Stimulated activated effector memory CD8-positive, alpha-beta T cell treated with anti-CD3 and anti-CD28 coated beads, Interleukin-12 subunit alpha, Interleukin-12 subunit beta, amount 100 ng/mL, for 72 hours (primary cell): ENCODE measurements at regions not wholly inside any gene's neighbourhood (a gene's known extent, or its start where the extent isn't known, plus 50 kb on each side); places are given as distances from the start of the nearest gene placed in this dataset.

ENCODE experiments used
- ATAC-seq: fragments of 150-1000 bp; cut with Tn5 transposase; 2 replicates; pipeline ENCODE4 v1.10.0; 2021
- DNase-seq, 2 donors: peaks; one replicate each; pipeline ENCODE4 v3.0.0; 2021 to 2022; ENCODE audit warnings: low spot score in 2 of 2
- H3K27ac Mint-ChIP-seq: one replicate; pipeline ENCODE4 v1.8.0; 2022; ENCODE audit warnings: mild to moderate bottlenecking, mixed read lengths
- H3K36me3 Mint-ChIP-seq: one replicate; pipeline ENCODE4 v1.8.0; 2022; ENCODE audit warnings: mild to moderate bottlenecking, mixed read lengths
- H3K4me1 Mint-ChIP-seq: one replicate; pipeline ENCODE4 v1.8.0; 2022; ENCODE audit warnings: mixed read lengths
- H3K4me3 Mint-ChIP-seq: one replicate; pipeline ENCODE4 v1.8.0; 2022; ENCODE audit warnings: mild to moderate bottlenecking, mixed read lengths
- H3K9me3 Mint-ChIP-seq: one replicate; pipeline ENCODE4 v1.8.0; 2022; ENCODE audit warnings: mixed read lengths

DNA sequence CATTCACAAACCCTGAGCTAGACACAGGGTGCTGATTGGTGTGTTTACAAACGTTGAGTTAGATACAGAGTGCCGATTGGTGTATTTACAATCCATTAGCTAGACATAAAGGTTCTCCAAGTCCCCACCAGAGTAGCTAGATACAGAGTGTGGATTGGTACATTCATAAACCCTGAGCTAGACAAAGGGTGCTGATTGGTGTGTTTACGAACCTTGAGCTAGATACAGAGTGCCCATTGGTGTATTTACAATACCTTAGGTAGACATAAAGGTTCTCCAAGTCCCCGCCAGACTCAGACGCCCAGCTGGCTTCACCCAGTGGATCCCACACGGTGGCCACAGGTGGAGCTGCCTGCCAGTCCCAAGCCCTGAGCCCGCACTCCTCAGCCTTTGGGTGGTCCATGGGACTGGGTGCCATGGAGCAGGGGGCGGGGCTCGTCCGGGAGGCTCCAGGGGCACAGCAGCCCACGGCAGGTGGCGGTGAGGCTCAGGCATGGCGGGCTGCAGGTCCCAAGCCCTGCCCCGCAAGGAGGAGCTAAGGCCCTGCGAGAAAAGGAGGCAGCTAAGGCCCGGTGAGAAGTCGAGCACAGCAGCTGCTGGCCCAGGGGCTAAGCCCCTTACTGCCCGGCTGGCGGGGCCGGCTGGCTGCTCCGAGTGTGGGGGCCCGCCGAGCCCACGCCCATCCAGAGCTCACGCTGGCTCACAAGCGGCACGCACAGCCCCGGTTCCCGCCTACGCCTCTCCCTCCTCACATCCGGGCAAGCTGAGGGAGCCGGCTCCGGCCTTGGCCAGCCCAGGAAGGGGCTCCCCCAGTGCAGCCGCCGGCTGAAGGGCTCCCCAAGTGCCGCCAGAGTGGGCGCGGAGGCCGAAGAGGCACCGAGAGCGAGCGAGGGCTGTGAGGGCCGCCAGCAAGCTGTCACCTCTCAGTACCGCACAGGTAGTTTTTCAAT is 1039.2 kb upstream of the CDH9 start:
- DNase-seq (no peak), ATAC-seq (no peak)
- Mint-ChIP-seq H3K27ac (no peak overlapping the region), H3K36me3 (no peaks in the 10 kb centered on the region), H3K9me3 (peaks cover 8% of the 10 kb centered on the region), H3K4me1 (no peaks in the 10 kb centered on the region), H3K4me3 (no peak overlapping the region)

DNA sequence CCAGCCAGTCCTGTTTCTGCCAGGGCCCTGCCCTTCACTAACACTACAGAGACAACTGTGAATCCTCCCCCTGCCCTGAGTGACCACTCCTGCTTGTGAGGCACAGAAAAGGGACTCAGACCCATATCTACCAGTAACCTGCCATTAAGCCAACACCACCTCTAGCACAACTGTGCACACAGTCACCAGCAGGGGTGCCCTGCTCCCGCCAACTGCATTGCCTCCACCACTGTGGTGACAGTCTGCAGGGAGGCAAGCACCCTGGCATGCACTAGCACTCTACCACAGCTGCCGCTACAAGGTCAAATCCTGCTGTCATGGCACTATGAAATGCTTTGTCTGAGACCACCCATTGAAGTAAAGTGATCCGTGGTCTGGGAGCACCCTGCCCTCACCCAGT is 1028.5 kb upstream of the CDH9 start:
- no peaks in the 10 kb centered on the region for H3K36me3 Mint-ChIP-seq
- H3K4me1 Mint-ChIP-seq, result no peaks in the 10 kb centered on the region
- H3K9me3 Mint-ChIP-seq, result peaks cover 4% of the 10 kb centered on the region
- no peak for DNase-seq
- H3K27ac Mint-ChIP-seq, result no peak overlapping the region
- ATAC-seq, result no peak
- H3K4me3 Mint-ChIP-seq, result no peak overlapping the region

DNA sequence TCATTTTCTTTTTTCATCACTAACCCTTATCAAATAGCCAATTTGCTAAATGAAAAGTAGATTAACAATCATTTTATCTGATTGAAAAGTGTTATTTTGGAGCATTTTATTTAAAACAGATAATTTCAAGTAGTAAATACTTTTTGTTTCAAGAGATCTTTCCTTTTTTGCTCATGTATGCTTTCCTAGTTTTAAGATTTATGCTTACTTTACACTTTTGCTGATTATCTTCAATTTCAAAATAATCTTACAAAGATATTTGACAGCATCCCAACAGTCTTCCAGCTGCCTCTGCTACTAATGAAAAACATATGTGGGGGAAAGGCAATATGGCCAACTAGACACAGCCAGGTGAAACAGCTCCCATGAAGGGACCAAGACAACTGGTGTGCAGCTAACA is 1027.3 kb upstream of the CDH9 start:
- H3K9me3 Mint-ChIP-seq, result peaks cover 4% of the 10 kb centered on the region
- H3K4me1 Mint-ChIP-seq, result no peaks in the 10 kb centered on the region
- ATAC-seq (no peak), DNase-seq (no peak)
- H3K4me3 Mint-ChIP-seq, result no peak overlapping the region
- no peak overlapping the region for H3K27ac Mint-ChIP-seq
- H3K36me3 Mint-ChIP-seq, result no peaks in the 10 kb centered on the region

DNA sequence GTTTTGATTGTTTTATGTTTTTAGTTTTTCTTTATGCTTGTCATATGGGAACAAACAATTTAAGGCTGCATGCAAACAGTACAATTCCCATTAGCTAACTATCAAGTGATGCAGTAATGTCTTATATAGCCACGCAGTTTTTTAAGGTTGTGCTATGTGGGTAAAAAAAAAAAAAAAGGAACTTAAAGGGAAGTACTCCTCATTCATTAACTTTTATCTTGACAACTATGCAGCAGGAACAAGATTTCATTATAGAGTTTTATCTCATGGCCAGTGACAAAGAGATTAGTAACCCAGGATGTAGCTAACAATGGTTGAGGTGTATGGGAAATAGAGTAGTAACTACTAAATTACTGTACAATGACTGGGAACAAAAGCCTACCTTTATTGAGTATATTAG is 1008.2 kb upstream of the CDH9 start:
- Mint-ChIP-seq H3K4me1 (no peaks in the 10 kb centered on the region), H3K27ac (no peak overlapping the region), H3K36me3 (no peaks in the 10 kb centered on the region), H3K9me3 (peaks cover 11% of the 10 kb centered on the region), H3K4me3 (no peak overlapping the region)
- DNase-seq (no peak), ATAC-seq (no peak)

DNA sequence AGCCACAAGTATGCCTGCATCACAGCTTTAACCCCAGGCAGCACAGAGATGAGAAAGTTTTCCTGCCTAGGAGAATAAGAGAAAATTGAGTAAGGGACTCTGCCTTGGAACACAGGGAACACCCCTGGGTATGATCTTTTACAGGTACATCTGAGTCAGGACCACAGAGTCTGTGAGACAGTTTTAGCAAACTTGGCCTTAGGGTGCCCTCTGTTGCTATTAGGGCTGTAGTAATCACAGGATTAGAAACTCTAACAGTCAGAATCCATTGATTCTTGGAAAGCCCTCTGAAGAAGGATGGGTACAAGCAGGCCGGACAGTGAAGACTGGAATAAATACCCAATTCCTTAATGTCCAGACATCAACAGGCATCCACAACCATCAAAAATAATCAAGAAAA is 989.5 kb upstream of the CDH9 start:
- peaks cover 22% of the 10 kb centered on the region for H3K9me3 Mint-ChIP-seq
- no peaks in the 10 kb centered on the region for H3K4me1 Mint-ChIP-seq
- ATAC-seq, result no peak

DNA sequence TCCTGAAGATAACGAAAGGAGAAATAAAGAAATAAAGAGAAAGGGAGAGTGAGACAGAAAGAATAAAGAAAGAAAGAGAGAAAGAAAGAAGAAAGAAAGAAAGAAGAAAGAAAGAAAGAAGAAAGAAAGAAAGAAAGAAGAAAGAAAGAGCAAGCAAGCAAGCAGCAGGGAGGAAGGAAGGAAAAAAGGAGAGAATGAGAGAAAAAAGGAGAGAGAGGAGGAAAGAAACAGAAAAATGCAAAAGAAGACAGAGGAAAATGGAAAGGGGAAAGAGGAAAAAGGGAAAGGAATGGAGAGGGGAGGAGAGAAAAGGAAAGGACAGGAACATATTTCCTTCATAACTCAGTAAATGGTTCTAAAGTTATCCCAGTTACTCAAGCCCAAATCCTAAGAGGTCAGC is 978.8 kb upstream of the CDH9 start:
- Mint-ChIP-seq H3K4me3 (no peak overlapping the region), H3K9me3 (peaks cover 33% of the 10 kb centered on the region), H3K4me1 (no peaks in the 10 kb centered on the region), H3K27ac (no peak overlapping the region), H3K36me3 (no peaks in the 10 kb centered on the region)
- ATAC-seq, result no peak
- DNase-seq, result no peak

More for the DNA sequence above, 989.5 kb upstream of the CDH9 start:
- no peak overlapping the region for H3K4me3 Mint-ChIP-seq
- DNase-seq, result no peak
- H3K27ac Mint-ChIP-seq, result no peak overlapping the region
- H3K36me3 Mint-ChIP-seq, result no peaks in the 10 kb centered on the region

DNA sequence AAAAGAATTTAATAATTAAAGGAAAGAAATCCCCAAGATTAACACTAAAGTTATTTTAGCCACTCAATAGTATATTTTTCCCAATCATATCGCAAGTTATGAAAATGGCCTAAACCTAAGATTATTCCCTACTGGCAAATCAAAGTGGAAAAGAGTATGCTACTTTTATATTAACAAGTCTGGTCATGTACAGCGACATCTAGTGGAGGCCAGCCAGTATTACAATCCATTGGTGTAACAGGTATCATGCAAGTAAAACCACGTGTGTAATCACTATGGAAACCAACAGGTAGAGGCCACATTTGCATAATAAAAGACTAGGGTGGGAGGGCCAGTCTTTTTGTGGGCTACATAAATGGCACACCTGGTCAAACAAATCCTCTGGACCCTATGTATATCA is 976.4 kb upstream of the CDH9 start:
- H3K27ac Mint-ChIP-seq, result no peak overlapping the region
- no peak overlapping the region for H3K4me3 Mint-ChIP-seq
- peaks cover 29% of the 10 kb centered on the region for H3K9me3 Mint-ChIP-seq
- no peak for DNase-seq
- no peaks in the 10 kb centered on the region for H3K36me3 Mint-ChIP-seq
- no peaks in the 10 kb centered on the region for H3K4me1 Mint-ChIP-seq
- no peak for ATAC-seq

DNA sequence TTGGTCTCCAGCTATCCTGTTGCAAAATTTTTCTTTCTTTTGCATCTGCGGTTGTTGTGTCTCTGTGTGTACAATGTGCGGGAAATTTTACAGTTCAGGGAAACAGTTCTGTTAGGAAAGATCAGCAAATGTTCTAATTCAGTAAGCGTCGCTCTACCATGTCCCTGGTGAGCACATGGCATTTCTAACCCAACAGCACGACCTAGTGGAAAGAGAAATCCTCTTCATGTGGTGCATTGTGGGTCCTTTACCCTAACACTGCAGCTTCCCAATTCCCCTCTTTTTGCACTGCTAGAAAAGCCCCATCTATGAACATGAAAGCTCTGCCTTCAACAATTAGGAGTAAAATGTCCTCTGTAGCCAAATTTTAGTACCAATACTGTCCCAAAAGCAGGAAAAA is 974.2 kb upstream of the CDH9 start:
- no peak overlapping the region for H3K27ac Mint-ChIP-seq
- no peaks in the 10 kb centered on the region for H3K36me3 Mint-ChIP-seq
- H3K4me3 Mint-ChIP-seq, result no peak overlapping the region
- peaks cover 29% of the 10 kb centered on the region for H3K9me3 Mint-ChIP-seq
- ATAC-seq, result no peak
- DNase-seq, result no peak
- H3K4me1 Mint-ChIP-seq, result no peaks in the 10 kb centered on the region

DNA sequence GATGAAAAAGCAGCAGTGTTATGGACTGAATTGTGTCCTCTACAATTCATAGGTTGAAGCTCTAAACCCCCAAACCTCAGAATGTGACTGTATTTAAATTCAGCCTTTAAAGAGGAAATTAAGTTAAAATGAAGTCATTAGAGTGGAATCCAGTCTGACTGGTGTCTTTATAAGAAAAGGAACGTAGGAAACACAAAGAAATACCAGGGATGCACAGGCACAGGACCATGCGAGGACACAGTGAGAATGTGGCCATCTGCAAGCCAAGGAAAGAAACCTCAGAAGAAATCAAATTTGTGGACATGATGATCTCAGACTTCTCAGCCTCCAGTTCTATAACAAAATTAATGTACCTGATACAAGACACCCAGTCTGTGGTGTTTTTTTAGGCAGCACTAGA is 971.2 kb upstream of the CDH9 start:
- Mint-ChIP-seq H3K4me1 (no peaks in the 10 kb centered on the region), H3K27ac (no peak overlapping the region)
- no peak for DNase-seq

DNA sequence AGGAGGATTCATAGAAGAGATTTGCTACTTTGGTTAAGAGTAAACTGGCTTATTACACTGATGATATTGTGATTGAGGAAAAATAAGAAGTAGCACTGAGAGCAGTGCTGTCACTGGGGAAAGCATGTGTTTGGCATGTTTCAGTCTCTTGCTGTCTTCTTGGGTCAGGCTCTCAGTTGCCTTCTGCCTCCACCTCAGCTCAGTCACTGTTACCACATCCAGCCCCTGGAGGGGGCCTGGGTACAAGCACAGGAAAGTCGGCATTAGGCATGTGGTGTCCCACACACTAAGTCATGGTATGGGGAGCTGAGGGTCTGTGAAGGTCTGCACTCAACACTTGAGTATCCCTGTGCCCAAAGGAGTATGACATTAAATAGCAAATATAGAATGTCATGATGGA is 958.3 kb upstream of the CDH9 start:
- Mint-ChIP-seq H3K9me3 (peaks cover 15% of the 10 kb centered on the region), H3K27ac (no peak overlapping the region), H3K4me3 (no peak overlapping the region), H3K36me3 (no peaks in the 10 kb centered on the region), H3K4me1 (no peaks in the 10 kb centered on the region)
- DNase-seq (no peak), ATAC-seq (no peak)

More for the DNA sequence above, 971.2 kb upstream of the CDH9 start:
- no peak for ATAC-seq
- peaks cover 28% of the 10 kb centered on the region for H3K9me3 Mint-ChIP-seq
- H3K36me3 Mint-ChIP-seq, result no peaks in the 10 kb centered on the region
- no peak overlapping the region for H3K4me3 Mint-ChIP-seq

DNA sequence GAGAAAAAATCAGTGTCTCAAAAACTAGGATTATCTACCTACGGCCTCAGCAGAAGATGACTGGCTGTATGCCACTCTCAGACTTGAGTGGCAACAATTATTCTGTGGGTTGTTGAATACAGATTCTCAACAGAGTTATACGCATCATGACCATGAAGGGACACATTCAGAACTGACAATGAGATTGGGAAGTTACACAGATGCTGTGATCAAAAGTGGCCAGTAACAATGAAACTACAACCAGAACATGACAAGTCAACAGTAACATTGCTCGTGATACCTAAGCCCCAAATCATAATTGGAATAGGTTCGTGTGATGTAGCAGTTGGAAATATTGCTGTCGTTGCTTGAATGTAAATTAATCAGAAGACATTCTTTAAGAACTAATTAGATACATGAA is 957.5 kb upstream of the CDH9 start:
- Mint-ChIP-seq H3K36me3 (no peaks in the 10 kb centered on the region), H3K4me1 (no peaks in the 10 kb centered on the region), H3K4me3 (no peak overlapping the region), H3K9me3 (peaks cover 15% of the 10 kb centered on the region), H3K27ac (no peak overlapping the region)
- DNase-seq, result no peak
- no peak for ATAC-seq

DNA sequence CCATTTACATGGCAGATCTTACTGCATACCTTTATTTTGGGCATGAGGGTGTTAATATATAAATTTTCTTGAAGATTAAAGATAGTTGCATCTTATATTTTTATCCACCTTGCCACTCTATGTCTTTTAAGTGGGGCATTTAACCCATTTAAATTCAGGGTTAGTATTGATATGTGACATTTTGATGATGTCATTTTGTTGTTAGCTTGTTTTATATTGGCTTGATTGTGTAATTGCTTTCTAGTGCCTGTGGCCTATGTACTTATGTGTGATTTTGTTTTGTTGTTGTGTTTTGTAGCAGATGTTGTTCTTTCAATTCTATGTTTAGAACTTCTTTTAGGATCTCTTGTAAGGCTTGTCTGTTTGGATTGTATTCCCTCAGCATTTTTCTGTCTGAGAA is 939.9 kb upstream of the CDH9 start:
- ATAC-seq, result no peak
- Mint-ChIP-seq H3K4me3 (no peak overlapping the region), H3K4me1 (no peaks in the 10 kb centered on the region), H3K27ac (no peak overlapping the region), H3K36me3 (no peaks in the 10 kb centered on the region), H3K9me3 (peaks cover 32% of the 10 kb centered on the region)
- no peak for DNase-seq

DNA sequence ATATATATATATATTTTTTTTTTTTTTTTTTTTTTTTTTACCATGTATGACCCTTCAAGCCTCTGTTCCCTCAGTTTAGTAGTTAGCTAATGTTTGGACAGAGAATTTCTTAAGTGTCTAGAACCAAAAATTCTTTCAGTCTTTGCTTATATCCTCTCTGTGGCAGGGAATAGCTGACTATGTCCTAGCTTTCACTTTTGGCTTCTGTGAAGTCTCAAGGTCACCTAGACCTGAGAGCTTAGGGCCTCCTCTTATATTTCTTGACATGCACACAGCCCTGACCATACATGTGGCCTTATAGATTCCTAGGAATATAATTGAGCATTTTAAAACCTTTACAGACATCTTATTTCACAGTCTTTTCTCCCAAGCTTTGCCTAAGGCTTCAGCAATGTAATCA is 930.8 kb upstream of the CDH9 start:
- peaks cover 19% of the 10 kb centered on the region for H3K9me3 Mint-ChIP-seq
- no peaks in the 10 kb centered on the region for H3K4me1 Mint-ChIP-seq
- H3K4me3 Mint-ChIP-seq, result no peak overlapping the region
- ATAC-seq (no peak), DNase-seq (no peak)
- H3K36me3 Mint-ChIP-seq, result no peaks in the 10 kb centered on the region
- H3K27ac Mint-ChIP-seq, result no peak overlapping the region

DNA sequence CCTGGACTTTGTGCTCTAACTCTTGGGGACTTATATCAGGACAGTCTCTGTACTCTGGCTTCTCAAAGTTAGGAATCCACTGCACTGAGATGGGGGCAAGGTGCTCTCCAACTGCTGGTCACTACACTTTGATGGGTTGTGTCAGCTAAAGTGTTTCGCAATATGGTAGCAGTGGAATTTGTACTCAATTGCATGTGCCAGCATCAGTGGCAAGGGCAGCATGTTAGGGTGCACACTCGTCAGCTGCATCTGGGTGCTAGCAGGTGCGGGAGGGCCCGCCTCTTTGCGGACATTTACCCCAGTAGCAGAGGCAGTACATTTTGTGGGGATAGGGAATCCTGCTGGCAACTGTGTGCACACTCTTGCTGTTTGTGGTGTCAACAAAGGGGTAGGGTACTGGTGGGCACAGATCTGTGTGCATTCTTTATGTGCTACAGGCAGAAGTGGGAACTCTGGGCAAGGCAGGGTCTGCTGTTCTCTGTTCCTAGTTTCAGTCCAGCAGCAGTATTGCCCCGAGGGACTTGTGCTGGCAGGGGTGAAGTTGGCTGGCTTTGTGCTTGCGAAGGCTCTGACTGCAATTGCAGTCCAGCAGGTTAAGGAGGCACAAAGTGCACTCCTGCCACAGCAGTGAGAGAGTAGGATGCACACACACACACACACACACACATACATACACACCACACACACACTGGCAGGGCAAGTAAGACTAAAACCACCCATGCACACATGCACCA is 924.8 kb upstream of the CDH9 start:
- H3K9me3 Mint-ChIP-seq, result peaks cover 40% of the 10 kb centered on the region
- DNase-seq, result no peak
- no peak overlapping the region for H3K4me3 Mint-ChIP-seq
- H3K27ac Mint-ChIP-seq, result no peak overlapping the region
- no peaks in the 10 kb centered on the region for H3K4me1 Mint-ChIP-seq
- H3K36me3 Mint-ChIP-seq, result no peaks in the 10 kb centered on the region
- ATAC-seq, result no peak

DNA sequence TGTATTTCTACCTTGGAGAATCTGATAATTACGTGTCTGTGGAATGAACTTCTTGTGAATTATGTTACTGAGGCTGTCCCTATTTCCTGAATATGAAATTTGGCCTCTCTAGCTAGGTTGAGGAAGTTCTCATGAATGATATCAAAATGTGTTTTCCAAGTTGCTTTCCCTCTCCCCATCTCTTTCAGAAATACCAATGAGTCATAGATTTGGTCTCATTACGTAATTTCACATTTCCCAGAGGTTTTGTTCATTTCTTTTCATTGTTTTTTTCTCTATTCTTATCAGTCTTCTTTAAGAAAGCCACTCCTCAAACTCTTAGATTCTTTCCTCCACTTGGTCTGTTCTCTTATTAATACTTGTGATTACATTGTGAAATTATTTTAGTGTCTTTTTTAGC is 923.8 kb upstream of the CDH9 start:
- Mint-ChIP-seq H3K4me3 (no peak overlapping the region), H3K27ac (no peak overlapping the region), H3K36me3 (no peaks in the 10 kb centered on the region), H3K9me3 (peaks cover 41% of the 10 kb centered on the region), H3K4me1 (no peaks in the 10 kb centered on the region)
- DNase-seq (no peak), ATAC-seq (no peak)

DNA sequence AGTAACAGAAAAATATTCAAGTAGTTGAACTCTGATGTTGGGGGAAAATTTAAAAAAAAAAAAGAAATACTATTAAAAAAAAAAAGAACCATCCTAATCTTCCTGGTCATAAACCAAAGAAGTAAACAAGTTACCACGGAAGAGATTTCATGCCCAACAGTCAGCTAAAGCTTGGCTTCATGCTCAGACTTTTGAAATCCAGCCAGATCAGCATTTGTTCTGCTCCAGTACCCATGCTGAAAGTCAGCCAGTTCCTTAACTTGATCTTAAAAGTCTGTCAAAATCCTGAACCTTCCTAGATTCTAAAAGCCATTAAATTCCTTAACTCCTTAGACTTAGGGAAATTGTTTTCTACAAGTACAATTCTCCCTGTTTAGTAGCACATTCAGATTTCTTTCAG is 908.7 kb upstream of the CDH9 start:
- ATAC-seq (no peak), DNase-seq (no peak)
- Mint-ChIP-seq H3K27ac (no peak overlapping the region), H3K4me1 (no peaks in the 10 kb centered on the region), H3K4me3 (no peak overlapping the region), H3K9me3 (peaks cover 10% of the 10 kb centered on the region), H3K36me3 (no peaks in the 10 kb centered on the region)
